ENCODE measurements at regions not wholly inside any gene's neighbourhood (a gene's known extent, or its start where the extent isn't known, plus 50 kb on each side); places are given as distances from the start of the nearest gene placed in this dataset.

- DNase-seq (ENCODE audit: low read depth, low spot score) = peak; percentile 68
- peaks cover 3% of the 10 kb centered on the region for H3K9me3 Mint-ChIP-seq
- peak; percentile 75 for TF ChIP-seq CTCF (conservative IDR thresholded peaks at IDR 0.05)
- no peaks in the 10 kb centered on the region for H3K27me3 Mint-ChIP-seq (ENCODE audit: low read depth)
- peaks cover 29% of the 10 kb centered on the region for H3K4me1 Mint-ChIP-seq
- no peak overlapping the region for H3K4me3 Mint-ChIP-seq
- H3K27ac Mint-ChIP-seq (ENCODE audit: unreplicated experiment) = peak overlapping the region; percentile 9
- H3K36me3 Mint-ChIP-seq (ENCODE audit: low read depth) = no peaks in the 10 kb centered on the region
Measured at GRCh38 chr2:64831134-64831976, 157.8 kb upstream of the SLC1A4 start.

GRCh38 chr2:64831977-64832328 is 157.2 kb upstream of the SLC1A4 start:
- DNase-seq (ENCODE audit: low read depth, low spot score) = no peak
- Mint-ChIP-seq H3K4me3 (no peak overlapping the region), H3K9me3 (peaks cover 3% of the 10 kb centered on the region), H3K27ac (ENCODE audit: unreplicated experiment) (no peak overlapping the region), H3K36me3 (ENCODE audit: low read depth) (no peaks in the 10 kb centered on the region), H3K27me3 (ENCODE audit: low read depth) (no peaks in the 10 kb centered on the region), H3K4me1 (peaks cover 29% of the 10 kb centered on the region)
- TF ChIP-seq CTCF (conservative IDR thresholded peaks at IDR 0.05) = no peak

- no peak overlapping the region for H3K27ac Mint-ChIP-seq (ENCODE audit: unreplicated experiment)
- H3K4me3 Mint-ChIP-seq = no peak overlapping the region
- H3K27me3 Mint-ChIP-seq (ENCODE audit: low read depth) = no peaks in the 10 kb centered on the region
- peaks cover 25% of the 10 kb centered on the region for H3K4me1 Mint-ChIP-seq
- peaks cover 3% of the 10 kb centered on the region for H3K9me3 Mint-ChIP-seq
- TF ChIP-seq CTCF (conservative IDR thresholded peaks at IDR 0.05) = no peak
- no peaks in the 10 kb centered on the region for H3K36me3 Mint-ChIP-seq (ENCODE audit: low read depth)
- no peak for DNase-seq (ENCODE audit: low read depth, low spot score)
Measured at GRCh38 chr2:64832936-64833335, 156.3 kb upstream of the SLC1A4 start.

- Mint-ChIP-seq H3K27ac (ENCODE audit: unreplicated experiment) (no peak overlapping the region), H3K36me3 (ENCODE audit: low read depth) (no peaks in the 10 kb centered on the region), H3K4me1 (peaks cover 27% of the 10 kb centered on the region), H3K4me3 (no peak overlapping the region), H3K9me3 (peaks cover 3% of the 10 kb centered on the region), H3K27me3 (ENCODE audit: low read depth) (no peaks in the 10 kb centered on the region)
- no peak for TF ChIP-seq CTCF (conservative IDR thresholded peaks at IDR 0.05)
- no peak for DNase-seq (ENCODE audit: low read depth, low spot score)
Measured at GRCh38 chr2:64836566-64836965, 152.6 kb upstream of the SLC1A4 start.

GRCh38 chr2:64837116-64837731 is 152.0 kb upstream of the SLC1A4 start:
- H3K27ac Mint-ChIP-seq (ENCODE audit: unreplicated experiment) = no peak overlapping the region
- no peak for DNase-seq (ENCODE audit: low read depth, low spot score)
- H3K4me3 Mint-ChIP-seq = no peak overlapping the region
- TF ChIP-seq CTCF (conservative IDR thresholded peaks at IDR 0.05) = no peak
- H3K4me1 Mint-ChIP-seq = peaks cover 27% of the 10 kb centered on the region
- no peaks in the 10 kb centered on the region for H3K27me3 Mint-ChIP-seq (ENCODE audit: low read depth)
- H3K9me3 Mint-ChIP-seq = peaks cover 2% of the 10 kb centered on the region
- H3K36me3 Mint-ChIP-seq (ENCODE audit: low read depth) = no peaks in the 10 kb centered on the region
